ENCODE measurements at regions not wholly inside any gene's neighbourhood (a gene's known extent, or its start where the extent isn't known, plus 50 kb on each side); places are given as distances from the start of the nearest gene placed in this dataset.

DNA sequence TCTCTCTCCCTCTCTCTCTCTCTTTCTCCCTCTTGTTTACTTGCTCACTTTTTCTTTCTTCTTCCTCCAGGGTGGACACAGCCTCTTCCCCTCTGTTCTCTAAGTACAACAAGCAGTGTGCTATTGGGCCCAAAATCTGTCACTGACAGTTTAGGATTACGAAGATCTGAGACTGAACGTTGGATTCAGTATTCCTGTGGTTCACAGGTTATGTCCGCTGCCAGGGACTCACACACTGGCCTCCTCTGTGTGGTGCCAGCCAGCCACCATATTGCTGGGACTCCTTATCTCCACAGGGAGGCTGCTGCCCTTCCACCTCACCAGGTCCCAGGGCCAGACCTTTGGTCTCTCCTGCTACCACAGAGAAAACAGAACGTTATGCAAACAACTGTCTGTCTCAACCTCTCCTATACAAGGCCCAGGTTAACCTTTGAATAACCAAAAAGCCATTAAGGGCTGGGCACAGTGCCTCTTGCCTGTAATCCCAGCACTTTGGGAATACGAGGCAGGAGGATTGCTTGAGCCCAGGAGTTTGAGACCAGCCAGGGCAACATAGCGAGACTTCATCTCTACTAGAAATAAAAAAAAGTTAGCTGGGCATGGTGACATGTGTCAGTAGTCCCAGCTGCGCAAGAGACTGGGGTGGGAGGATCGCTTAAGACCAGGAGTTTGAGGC lies 171.9 kb upstream of the RAB4A start:
- TF ChIP-seq CTCF (conservative IDR thresholded peaks at IDR 0.05; ENCODE audit: low read depth, low read length) (no peak), EZH2 (IDR thresholded peaks at IDR 0.05; ENCODE audit: borderline replicate concordance, low read depth, low read length, poor library complexity, severe bottlenecking) (no peak)
